GM19025 (cell line): ENCODE measurements at regions not wholly inside any gene's neighbourhood (a gene's known extent, or its start where the extent isn't known, plus 50 kb on each side); places are given as distances from the start of the nearest gene placed in this dataset.
"Not testable (repeated sequence)": the region's sequence is repeated elsewhere in the genome, so short reads cannot be mapped to it uniquely, and the experiment has no call there.

Experiments
- ATAC-seq: cut with Tn5 transposase; IDR thresholded peaks from one replicate; pipeline ENCODE4 v1.9.1; 2021; ENCODE audit warnings: mild to moderate bottlenecking, low read depth, moderate library complexity; ENCODE audit not compliant: unreplicated experiment

DNA sequence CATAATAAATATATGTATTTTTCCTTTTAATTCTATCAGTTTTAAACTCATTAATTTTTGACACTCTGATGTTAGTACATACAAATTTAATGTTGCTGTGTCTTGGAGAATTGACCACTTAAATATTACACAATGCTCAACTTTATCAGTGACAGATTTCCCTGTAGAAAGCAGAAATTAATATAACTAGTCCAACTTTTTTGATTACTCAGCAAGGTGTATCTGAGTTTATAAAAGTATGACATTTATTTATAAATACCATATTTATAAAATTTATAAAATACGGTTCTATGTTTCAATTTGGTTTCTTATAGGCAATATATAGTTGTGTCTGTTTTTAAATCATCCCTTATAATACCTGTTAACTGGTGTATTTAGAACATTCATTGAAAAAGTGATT lies 350.0 kb upstream of the EYS start:
- no peak for ATAC-seq

DNA sequence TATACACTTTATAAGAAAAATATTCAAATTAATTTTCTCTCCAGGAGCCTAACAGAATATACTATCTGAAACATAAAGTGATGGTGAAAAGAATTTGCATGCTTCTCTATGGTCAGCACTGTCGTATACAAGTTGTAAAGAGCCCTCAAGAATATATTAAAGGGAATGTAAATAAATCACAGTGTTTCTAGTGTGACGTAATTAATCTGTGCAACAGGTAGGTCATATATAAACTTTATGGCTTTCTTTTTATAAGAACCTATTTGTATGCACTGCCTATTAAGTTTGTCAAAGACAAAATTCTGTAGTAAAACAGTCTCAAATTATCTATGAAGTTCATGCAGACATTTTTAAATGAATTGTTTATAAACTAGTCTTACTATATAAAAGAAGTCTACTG lies 347.9 kb upstream of the EYS start:
- no peak for ATAC-seq

DNA sequence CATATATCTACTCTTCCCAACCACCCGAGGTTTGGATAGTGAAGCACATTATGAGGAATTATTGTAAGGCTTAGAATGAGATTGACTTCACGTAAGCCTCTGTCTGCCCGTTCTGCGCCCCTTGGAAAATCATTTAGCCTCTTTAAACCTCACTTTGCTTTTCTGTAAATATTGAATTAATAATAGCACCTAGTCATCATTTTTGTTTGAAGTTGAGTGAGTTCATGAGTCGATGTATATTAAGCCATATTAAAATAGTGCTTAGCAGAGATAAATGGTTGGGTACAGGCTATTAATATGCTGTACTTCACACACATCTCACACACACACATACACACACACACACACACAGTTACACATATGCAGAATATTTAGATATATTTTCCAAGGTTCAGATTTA lies 344.8 kb upstream of the EYS start:
- ATAC-seq: no peak

DNA sequence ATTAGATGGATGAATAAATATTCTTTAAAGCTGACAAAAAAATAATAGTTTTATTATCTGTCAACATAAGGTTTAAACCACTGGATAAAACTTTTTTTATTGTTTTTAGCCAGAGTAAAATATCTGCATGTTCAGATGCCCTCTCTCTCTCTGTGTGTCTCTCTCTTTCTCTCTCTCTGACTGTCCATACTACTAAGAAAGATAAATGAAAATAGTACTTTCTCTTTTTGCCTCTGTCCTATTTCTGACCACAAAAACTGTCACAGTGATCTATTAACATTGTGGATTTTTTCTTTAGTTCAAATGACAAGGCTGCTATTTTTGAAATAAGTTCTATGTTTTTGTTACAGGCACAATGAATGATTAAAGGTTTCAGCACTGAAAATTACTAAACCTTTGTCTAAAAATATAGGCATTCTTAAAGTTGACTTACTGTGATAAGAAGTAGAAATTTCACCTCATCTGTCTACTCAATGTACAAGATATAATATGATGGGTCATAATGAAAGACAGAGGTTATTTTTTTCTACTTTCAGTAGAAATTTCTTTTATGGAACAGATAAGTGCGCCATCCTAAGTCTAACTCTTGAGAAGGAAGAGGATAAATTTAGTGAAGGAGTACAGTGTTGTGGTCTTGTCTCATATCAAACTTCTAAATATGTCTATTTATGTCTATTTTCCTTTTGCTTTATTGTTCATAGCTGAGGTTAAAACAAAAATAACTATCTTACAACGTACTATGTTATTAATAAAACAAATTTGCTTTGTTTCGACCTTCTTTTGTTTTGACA lies 341.9 kb upstream of the EYS start:
- no peak for ATAC-seq

DNA sequence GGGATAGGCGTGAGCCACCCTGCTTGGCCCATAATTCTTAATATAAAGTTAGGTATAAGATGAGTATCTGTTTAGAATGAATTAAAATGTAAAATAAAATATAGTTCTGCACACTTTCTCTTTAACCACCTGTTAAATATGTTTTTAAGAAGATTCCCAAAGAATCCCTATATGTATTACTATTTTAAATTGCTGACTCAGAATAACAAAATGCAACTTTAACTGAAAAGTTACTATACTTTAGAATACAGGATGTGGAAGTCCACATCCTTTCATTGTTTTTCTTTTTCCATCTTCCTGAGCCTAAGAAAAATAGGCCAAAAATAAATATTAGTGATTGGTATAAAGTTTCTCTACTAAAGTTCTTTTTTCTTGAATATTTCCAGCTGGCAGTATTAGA lies 325.6 kb upstream of the EYS start:
- no peak for ATAC-seq

DNA sequence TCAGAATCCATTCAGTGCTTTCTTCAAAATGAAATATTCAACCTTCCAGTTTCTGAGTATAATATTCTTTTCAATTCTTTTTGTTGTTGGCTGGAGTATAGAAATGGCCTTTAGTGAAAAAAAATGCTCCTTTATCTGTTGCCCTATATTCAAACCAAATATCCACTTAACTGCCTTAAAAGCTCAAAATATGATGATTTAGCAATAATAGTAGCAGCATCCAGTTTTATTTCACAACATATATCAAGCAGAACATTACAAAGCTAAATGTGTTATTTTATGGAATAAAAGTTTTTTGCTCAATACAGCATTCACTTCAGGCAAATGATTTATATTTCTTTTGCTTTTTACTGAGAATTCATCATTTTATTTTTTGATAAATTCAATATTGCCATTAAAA lies 322.4 kb upstream of the EYS start:
- no peak for ATAC-seq

DNA sequence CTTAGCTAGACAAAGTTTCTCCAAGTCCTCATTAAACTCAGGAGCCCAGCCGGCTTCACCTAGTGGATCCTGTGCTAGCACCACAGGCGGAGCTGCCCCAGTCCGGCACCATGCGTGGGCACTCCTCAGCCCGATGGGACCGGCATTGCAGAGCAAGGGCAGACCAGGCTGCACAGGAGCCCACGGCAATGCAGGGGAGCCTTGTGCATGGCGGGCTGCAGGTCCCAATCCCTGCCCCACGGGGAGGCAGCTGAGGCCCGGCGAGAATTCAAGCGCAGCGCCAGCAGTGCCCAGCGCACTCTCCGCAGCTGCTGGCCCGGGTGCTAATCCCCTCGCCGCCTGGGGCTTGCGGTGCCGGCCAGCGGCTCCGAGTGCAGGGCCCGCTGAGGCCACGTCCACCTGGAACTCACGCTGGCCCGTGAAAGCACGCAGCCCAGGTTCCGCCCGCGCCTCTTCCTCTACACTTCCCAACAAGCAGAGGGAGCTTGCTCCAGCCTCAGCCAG lies 292.3 kb upstream of the EYS start:
- no peak for ATAC-seq

DNA sequence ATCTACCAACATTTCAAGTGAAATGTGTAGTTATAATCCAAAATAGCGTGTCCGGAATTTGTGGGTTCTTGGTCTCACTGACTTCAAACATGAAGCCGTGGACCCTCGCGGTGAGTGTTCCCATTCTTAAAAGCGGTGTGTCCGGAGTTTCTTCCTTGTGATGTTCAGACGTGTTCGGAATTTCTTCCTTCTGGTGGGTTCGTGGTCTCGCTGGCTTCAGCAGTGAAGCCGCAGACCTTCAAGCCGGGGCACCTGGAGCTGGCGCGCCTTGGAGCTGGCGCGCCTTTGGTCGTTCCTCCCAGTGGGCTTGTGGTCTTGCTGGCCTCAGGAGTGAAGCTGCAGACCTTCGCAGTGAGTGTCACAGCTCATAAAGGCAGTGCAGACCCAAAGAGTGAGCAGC lies 291.5 kb upstream of the EYS start:
- ATAC-seq: no peak

DNA sequence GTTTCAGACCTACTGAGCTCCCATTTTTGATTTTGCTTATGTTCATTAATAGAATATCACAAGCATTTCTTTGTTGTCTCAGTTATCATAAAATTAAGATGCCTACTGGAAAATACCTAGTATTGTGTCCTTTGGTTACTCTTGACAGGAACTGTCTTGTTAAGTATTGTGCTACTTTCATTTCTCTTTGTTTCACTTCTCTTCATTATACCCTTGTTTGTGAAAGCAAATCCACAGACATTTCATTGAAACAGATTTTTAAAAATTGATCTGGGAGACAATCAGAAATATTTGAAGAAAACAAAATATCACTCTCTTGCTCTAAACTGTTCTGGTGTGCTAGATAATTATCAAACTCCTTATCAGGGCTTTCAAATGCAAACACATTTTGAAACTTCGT lies 290.5 kb upstream of the EYS start:
- no peak for ATAC-seq

DNA sequence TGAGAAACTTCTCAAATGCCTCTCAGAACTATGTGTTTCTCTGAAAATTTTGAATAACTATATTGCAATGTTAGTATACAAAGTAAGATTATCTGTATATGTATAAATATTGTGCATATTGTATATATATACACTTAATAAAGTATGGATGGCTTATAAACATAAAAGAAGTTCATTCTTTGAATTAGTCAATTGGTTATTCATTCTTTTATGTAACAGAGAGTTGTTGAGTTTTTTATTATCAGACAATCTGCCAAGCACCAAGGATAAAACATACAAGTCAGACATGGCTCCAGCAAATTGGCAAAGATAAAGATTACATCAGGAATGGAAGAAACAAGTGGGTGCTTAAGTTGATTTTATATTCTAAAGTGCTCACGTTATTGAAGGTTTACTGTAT lies 289.1 kb upstream of the EYS start:
- no peak for ATAC-seq

DNA sequence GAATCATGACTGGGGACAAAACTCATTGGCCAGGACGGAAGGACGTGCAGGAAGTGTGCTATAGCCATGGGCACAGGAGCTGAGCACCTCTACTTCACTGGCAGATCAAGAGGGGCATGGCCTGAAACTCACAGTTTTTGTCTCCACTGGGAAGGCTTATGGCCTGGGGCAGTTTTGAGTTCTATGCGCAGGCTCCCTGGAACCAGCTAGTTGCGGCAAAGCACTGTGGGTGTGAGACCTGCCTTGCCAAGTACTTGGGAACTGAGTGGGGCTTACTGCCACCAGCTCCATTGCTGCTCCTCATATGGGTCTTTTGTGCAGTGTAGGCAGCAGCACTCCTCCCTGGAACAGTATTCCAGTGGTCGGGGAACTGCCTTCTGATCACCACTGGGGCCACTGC lies 282.6 kb upstream of the EYS start:
- ATAC-seq: no peak

DNA sequence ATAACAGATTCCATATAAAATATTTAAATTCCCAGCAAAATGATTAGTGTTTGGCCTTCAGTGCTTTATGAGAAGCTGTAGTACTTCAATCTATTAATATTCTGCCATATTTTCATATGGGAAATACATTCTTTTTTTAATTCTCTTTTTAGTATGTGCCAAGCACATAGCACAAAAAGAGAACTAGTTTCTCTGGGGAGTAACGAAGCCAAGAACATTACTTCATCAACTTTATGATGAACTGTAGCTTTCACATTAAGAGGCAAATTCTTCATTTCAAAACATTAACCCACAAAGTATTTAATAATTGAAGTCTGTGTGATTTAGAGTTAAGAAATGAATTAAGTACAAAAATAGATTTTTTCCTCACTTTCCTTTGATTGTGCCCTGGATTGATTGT lies 281.0 kb upstream of the EYS start:
- no peak for ATAC-seq

DNA sequence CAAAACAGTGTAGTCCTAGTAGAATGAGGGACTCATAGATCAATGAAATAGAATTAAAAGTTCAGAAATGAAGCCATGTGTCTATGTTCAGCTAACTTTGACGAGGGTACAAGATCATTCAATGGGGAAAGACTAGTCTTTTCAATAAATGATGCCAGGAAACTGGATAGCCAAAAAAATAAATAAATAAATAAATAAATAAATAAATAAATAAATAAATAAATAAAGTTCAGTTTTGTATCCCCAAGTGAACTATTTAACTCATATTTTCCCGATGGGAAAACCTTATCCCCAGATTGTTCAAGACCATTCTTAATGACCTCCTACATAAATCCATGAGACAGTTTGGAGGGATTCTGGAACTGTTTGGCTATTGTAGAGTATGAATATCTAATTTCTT lies 277.1 kb upstream of the EYS start:
- no peak for ATAC-seq

DNA sequence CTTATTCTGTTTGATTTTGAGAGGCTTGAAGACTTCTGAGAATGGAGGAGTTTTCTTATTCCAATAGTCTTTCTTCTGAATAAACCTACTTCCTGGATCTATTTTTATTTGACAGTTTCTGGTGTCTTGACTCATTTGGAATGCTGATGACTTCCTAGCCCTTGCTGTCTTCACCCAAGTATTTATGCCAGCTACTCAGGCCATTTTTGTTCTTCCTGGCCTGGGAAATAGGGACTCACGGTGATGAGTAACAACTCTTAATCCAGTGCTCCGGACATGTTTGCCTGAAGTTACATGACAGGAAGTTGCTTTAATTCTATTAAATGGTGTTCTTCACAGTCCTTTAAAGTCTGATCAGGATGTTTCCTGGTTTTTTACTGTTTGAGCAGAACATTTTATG lies 272.1 kb upstream of the EYS start:
- no peak for ATAC-seq

DNA sequence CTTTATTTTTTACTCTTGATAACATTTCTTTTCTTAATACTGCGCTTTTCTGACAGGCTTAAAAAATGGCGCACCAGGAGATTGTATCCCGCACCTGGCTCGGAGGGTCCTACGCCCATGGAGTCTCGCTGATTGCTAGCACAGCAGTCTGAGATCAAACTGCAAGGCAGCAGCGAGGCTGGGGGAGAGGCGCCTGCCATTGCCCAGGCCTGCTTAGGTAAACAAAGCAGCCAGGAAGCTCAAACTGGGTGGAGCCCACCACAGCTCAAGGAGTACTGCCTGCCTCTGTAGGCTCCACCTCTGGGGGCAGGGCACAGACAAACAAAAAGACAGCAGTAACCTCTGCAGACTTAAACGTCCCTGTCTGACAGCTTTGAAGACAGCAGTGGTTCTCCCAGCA lies 264.2 kb upstream of the EYS start:
- not testable (repeated sequence) for ATAC-seq

DNA sequence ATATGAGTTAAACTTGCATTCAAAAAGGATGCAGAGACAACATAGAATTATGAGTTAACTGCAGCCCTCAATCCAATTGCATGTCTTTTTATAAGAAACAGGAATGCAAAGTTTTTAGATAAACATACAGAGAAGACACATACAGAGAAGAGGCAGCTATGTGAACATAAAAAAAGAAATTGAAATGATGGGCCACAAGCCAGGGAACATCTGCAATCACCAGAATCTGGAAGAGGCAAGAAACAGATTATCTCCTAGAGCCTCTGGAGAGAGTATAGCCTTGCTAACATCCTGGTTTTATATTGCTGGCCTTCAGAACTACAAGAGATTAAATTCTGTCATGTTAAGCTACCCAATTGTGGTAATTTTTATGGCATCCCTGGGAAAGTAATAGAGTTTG lies 257.2 kb upstream of the EYS start:
- no peak for ATAC-seq

DNA sequence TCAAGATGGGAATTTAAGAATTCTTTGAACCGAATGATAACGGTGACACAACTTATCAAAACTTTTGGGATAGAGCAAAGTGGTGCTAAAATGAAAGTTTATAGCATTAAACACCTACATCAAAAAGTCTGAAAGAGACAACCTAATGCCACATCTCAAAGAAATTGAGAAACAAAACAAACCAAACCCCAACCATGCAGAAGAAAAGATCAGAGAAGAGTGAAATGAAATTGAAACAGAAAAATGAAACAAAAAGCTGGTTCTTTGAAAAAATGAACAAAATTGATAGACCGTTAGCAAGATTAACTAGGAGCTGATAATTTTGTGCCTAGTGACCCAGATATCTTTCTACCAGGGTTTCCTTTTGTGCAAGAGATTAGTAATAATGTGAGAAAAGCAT lies 248.0 kb upstream of the EYS start:
- no peak for ATAC-seq

DNA sequence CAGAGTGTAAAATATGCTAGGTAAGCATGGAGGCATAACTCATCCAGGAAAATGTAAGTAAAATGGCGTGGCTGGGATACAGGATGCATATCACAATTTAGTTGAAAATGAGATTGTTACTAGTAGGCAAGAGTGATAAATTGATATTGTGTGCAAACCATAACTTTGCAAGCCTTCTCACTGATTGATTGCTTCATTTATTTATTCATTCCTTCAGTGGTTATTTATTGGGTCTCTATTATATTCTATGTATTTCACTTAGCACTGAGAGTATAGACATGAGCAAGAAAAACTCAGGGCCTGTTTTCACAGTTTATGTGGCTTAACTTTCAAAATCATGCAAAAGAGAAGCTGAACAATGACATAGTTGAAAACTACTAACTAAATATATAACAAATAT lies 241.0 kb upstream of the EYS start:
- ATAC-seq: no peak

DNA sequence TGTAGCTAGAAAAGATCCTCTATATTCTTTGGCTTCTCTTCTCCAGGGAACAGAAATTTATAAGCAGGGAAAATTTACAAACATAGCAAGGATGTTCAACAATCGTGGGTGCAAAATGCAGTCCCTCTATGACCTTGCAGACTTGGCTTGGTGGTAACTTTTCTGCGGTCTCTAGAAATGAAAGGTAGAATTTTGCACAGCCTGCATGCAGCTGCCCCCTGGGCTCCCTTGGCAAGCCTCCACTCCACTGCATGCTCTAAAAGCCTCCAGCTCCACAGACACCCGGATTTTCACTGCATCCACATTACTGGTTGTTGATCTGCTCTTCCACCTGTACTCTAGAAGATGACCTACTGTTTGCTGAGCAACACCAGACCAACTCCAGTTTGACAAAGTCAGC lies 236.5 kb upstream of the EYS start:
- no peak for ATAC-seq

DNA sequence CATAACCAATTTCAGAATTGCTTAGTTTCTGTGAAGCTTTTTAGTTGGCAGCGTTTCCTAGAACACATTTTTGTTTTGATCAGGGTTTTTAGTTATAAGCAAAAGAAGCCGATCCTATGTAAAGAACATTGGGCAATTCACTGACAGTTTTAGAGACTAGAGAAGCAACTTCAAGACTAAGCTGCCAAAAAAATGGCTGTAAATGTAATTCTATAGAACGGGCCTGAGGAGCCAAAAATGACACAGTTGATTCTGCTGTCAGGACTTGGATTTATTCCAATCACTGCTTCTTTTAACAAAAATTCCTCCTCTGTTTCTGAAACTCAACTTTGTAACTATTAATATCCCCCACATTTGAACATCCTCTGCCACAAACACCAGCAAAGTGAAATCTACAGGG lies 236.0 kb upstream of the EYS start:
- no peak for ATAC-seq

DNA sequence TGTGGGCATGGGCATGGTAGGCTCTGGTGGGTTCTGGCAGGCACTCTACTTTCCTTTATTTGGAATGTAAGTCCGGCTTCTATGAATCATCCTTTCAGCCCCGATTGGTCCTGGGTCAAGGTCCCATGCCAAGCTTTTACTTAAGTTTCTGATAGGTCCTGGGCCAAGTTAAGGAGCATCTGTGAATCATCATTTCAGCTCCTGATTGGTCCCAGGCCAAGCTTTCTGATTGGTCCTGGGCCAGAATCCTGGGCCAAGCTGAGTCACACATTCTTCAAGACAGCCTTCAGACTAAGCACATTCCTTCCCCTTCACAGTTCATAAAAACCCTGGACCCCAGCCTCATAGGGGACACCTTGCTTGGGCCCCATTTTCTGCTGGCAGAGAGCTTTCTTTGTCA lies 231.0 kb upstream of the EYS start:
- no peak for ATAC-seq

DNA sequence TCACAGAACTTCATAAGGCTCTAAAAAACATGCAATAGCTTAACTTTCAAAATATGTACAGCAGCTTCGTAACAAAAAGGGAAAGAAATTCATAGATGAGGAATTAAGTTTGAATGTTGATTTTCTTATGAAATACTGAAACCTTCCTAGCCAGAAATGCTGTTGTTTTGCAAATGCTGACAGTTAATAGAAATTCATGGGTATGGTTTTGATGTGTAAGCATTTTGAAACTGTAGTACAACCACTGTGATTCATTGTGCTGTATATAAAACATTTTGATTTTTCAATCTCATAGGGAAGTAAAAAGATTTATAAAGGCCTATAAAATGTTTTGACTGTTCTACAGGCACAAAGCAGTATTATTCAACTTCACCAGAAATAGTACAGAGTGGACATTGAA lies 228.4 kb upstream of the EYS start:
- no peak for ATAC-seq

DNA sequence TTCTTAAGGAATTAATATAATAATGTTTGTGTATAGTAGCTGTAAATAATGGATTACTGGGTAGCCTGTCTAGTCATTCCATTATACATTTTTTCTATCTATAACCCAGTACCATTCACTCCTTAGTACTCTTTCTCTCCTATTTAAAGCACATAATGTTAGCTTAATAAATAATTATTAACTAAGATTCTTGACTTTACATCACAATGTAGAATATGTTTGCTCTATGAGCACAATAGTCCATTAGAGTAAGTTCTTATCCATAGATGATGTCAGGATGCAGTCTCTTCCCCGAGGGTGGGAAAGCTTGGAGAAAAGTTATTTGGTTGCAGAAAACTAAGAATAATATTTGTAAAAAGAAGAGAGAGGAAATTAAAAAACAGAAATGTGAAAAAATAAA lies 226.4 kb upstream of the EYS start:
- ATAC-seq: no peak
